ENCODE measurements at regions not wholly inside any gene's neighbourhood (a gene's known extent, or its start where the extent isn't known, plus 50 kb on each side); places are given as distances from the start of the nearest gene placed in this dataset.

DNA sequence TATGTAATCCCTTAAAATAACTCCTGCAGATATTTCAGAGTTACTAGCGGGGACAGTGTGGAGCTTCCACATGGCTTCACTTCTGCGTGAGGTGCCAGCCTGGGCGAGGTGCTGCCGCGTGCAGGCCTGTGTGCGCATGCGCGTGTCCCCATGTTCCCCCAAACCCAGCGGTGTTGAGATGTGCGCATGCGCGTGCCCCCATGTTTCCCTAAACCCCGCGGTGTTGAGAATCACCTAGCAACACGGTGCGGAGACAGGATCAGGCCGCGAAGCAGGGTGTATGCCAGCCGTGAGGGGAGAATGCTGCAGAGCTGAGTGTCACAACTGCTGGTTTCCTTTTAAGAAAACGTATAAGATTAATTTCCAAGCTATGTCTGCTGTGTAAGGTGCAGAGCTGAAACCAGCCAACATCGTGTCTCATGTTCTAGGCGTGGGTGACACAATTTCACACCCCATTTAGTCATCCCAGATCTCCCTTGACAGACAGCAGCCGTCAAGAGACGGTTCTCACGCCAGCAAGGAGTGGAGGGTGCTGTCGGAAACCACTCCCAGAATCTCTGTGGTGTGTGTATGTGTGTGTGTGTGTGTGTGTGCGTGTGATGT is 71.9 kb upstream of the ADARB2 start:
- no peak for DNase-seq (ENCODE audit: low read depth in 2 of 2)

DNA sequence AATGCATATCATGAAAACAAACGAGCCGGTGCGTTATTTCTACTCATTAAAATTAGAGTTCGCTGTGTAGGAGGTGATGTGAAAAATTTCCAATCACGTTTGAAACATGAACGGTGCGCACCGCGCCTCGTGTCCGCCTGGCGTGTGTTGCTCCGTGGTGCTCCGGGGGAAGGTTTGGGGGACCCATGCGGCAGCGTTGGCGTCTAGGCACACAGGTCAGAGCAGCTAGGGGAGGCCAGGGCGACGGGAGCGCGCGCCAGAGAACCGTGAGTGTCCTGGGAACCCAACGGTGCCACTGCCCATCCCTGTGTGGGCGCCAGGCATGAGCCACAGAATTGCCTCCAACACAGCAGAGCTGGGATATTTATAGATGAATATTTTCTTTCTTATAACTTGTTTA is 70.6 kb upstream of the ADARB2 start:
- DNase-seq (ENCODE audit: low read depth in 2 of 2), result no peak

- DNase-seq (ENCODE audit: low read depth in 2 of 2), result no peak
These were observed 69.9 kb upstream of the ADARB2 start for GRCh38 chr10:1807196-1807595.

GRCh38 chr10:1802413-1802812 is 65.1 kb upstream of the ADARB2 start:
- DNase-seq (ENCODE audit: low read depth in 2 of 2), result no peak

GRCh38 chr10:1788401-1788800 is 51.1 kb upstream of the ADARB2 start:
- no peak for DNase-seq (ENCODE audit: low read depth in 2 of 2)
